C4-2B (cell line): ENCODE measurements at regions not wholly inside any gene's neighbourhood (a gene's known extent, or its start where the extent isn't known, plus 50 kb on each side); places are given as distances from the start of the nearest gene placed in this dataset.

Experiments used
- H3K27ac ChIP-seq: fragments of 450-650 bp; 2 replicates; pipeline ENCODE4 v1.5.1; 2017
- CTCF ChIP-seq: fragments of 450-650 bp; conservative IDR thresholded peaks from 2 replicates; pipeline ENCODE4 v1.5.1; 2017; ENCODE audit warnings: mild to moderate bottlenecking
- ZFX ChIP-seq: fragments of 450-650 bp; IDR thresholded peaks from 2 replicates; pipeline ENCODE4 v1.6.1; 2017

GRCh38 chr2:122864728-122865127, 1109.3 kb downstream of the TSN start:
- no peak overlapping the region for H3K27ac ChIP-seq
- TF ChIP-seq CTCF (no peak), ZFX (no peak)

- TF ChIP-seq CTCF (no peak), ZFX (no peak)
- no peak overlapping the region for H3K27ac ChIP-seq
These were observed 1110.6 kb downstream of the TSN start for GRCh38 chr2:122866095-122866494.

GRCh38 chr2:122867941-122868340, 1112.5 kb downstream of the TSN start:
- H3K27ac ChIP-seq: no peak overlapping the region

GRCh38 chr2:122868646-122869275, 1113.3 kb downstream of the TSN start:
- TF ChIP-seq CTCF (no peak), ZFX (no peak)
- H3K27ac ChIP-seq: no peak overlapping the region

More at GRCh38 chr2:122867941-122868340, 1112.5 kb downstream of the TSN start:
- TF ChIP-seq CTCF (no peak), ZFX (no peak)

- H3K27ac ChIP-seq: no peak overlapping the region
- TF ChIP-seq ZFX (no peak), CTCF (no peak)
These were observed 1118.5 kb downstream of the TSN start for GRCh38 chr2:122873951-122874350.

- TF ChIP-seq CTCF (no peak), ZFX (no peak)
- no peak overlapping the region for H3K27ac ChIP-seq
These were observed 1119.8 kb downstream of the TSN start for GRCh38 chr2:122875091-122875865.

- TF ChIP-seq ZFX (no peak), CTCF (no peak)
- no peak overlapping the region for H3K27ac ChIP-seq
These were observed 1128.4 kb downstream of the TSN start for GRCh38 chr2:122883849-122884248.
